HG03103 (cell line): ENCODE measurements at regions not wholly inside any gene's neighbourhood (a gene's known extent, or its start where the extent isn't known, plus 50 kb on each side); places are given as distances from the start of the nearest gene placed in this dataset.
A peak's percentile ranks its signal among the peaks of the same experiment; 100 is the strongest.

Source experiments
- ATAC-seq: cut with Tn5 transposase; IDR thresholded peaks from one replicate; pipeline ENCODE4 v1.9.1; 2021; ENCODE audit warnings: low read depth; ENCODE audit not compliant: unreplicated experiment

GRCh38 chr7:97466071-97466470 is 265.8 kb upstream of the TAC1 start:
- ATAC-seq: no peak

GRCh38 chr7:97466999-97467740 is 264.7 kb upstream of the TAC1 start:
- no peak for ATAC-seq

- ATAC-seq: no peak
These were observed 263.4 kb upstream of the TAC1 start for GRCh38 chr7:97468493-97468892.

GRCh38 chr7:97470726-97471125 is 261.2 kb upstream of the TAC1 start:
- ATAC-seq: no peak

- no peak for ATAC-seq
These were observed 260.4 kb upstream of the TAC1 start for GRCh38 chr7:97471491-97471890.

GRCh38 chr7:97479740-97480290 is 252.1 kb upstream of the TAC1 start:
- no peak for ATAC-seq

GRCh38 chr7:97480772-97481390 is 251.0 kb upstream of the TAC1 start:
- no peak for ATAC-seq

- no peak for ATAC-seq
These were observed 236.4 kb upstream of the TAC1 start for GRCh38 chr7:97495487-97495886.

GRCh38 chr7:97499204-97499603 is 232.7 kb upstream of the TAC1 start:
- peak; percentile 83 for ATAC-seq

- ATAC-seq: no peak
These were observed 228.4 kb upstream of the TAC1 start for GRCh38 chr7:97503367-97504094.

- ATAC-seq: no peak
These were observed 225.2 kb upstream of the TAC1 start for GRCh38 chr7:97506728-97507127.

- no peak for ATAC-seq
These were observed 219.3 kb upstream of the TAC1 start for GRCh38 chr7:97512441-97513207.

- ATAC-seq: peak; percentile 73
These were observed 218.6 kb upstream of the TAC1 start for GRCh38 chr7:97513326-97513725.

- ATAC-seq: no peak
These were observed 190.7 kb upstream of the TAC1 start for GRCh38 chr7:97541188-97541587.

GRCh38 chr7:97555857-97556421 is 175.9 kb upstream of the TAC1 start:
- no peak for ATAC-seq

GRCh38 chr7:97565665-97566064 is 166.2 kb upstream of the TAC1 start:
- ATAC-seq: no peak

GRCh38 chr7:97573065-97573464 is 158.8 kb upstream of the TAC1 start:
- no peak for ATAC-seq

- ATAC-seq: no peak
These were observed 155.8 kb upstream of the TAC1 start for GRCh38 chr7:97576043-97576442.

GRCh38 chr7:97578225-97578624 is 153.7 kb upstream of the TAC1 start:
- no peak for ATAC-seq

GRCh38 chr7:97580205-97580604 is 151.7 kb upstream of the TAC1 start:
- no peak for ATAC-seq
